K562 (cell line): ENCODE measurements at regions not wholly inside any gene's neighbourhood (a gene's known extent, or its start where the extent isn't known, plus 50 kb on each side); places are given as distances from the start of the nearest gene placed in this dataset.

Experiments
- ATAC-seq: fragments of 200-7000 bp; cut with Tn5 transposase; 3 replicates; pipeline ENCODE4 v1.9.1; 2020; ENCODE audit warnings: moderate library complexity
- BruUV-seq: library from RNA; stranded (reverse); fragments of 400-500 nt; replicated peaks from 2 replicates; lab custom pipeline; 2021; lab: Mats Ljungman, UMichigan
- CTCF ChIA-PET: fragments of 300-600 bp; formaldehyde crosslinking; extraction: SDS; loops from one replicate; lab custom pipeline; 2021; ENCODE audit warnings: low intra/inter-chr PET ratio; lab: Yijun Ruan, JAX
- POLR2A ChIA-PET: fragments of 300-600, 350-650 bp; sonication (Branson Sonifier 250); formaldehyde crosslinking; extraction: SDS; loops from one replicate; lab custom pipeline; 2021; ENCODE audit warnings: antibody characterized with exemption, inconsistent platforms; lab: Yijun Ruan, JAX
- DNase-seq, 4 experiments: peaks; one replicate each; pipeline versions ENCODE4 v3.0.0 to v3.0.0-alpha.2; 2011 to 2018; ENCODE audit warnings: low spot score in 3 of 4, mixed read lengths in 3 of 4; ENCODE audit errors: extremely low read depth in 1 of 4
- FAIRE-seq: peaks from 2 replicates; lab custom pipeline; 2011; peaks lifted over from hg19 to GRCh38; lab: Jason Lieb, UNC
- H2AFZ ChIP-seq: 2 replicates; pipeline ENCODE4 v1.6.0; 2011; ENCODE audit warnings: low read depth, low read length, control low read depth, inconsistent platforms
- H3K27ac ChIP-seq: fragments of 200-600 bp; 3 replicates; pipeline ENCODE4 v1.8.0; 2011; ENCODE audit warnings: low read depth, mild to moderate bottlenecking, control low read depth, inconsistent platforms, low read length, moderate library complexity, mixed read lengths; ENCODE audit errors: extremely low read depth
- H3K27me3 ChIP-seq, 2 experiments: fragments of 300-600 bp in 1 of 2; 2 replicates in 1 of 2; 3 replicates in 1 of 2; pipeline versions ENCODE4 v1.6.0 to v1.8.0; 2011; ENCODE audit warnings: inconsistent platforms in 2 of 2, low read length in 2 of 2, mild to moderate bottlenecking in 1 of 2, mixed read lengths in 1 of 2, moderate library complexity in 1 of 2; ENCODE audit not compliant: control insufficient read depth in 2 of 2, insufficient read depth in 2 of 2
- H3K36me3 ChIP-seq: fragments of 300-600 bp; 3 replicates; pipeline ENCODE4 v1.8.0; 2011; ENCODE audit warnings: mild to moderate bottlenecking, low read length, inconsistent platforms; ENCODE audit not compliant: control insufficient read depth, insufficient read depth
- H3K4me1 ChIP-seq, 2 experiments: fragments of 200-600 bp in 1 of 2; replicated peaks in 1 of 2; 2 replicates in 1 of 2; 3 replicates in 1 of 2; pipeline versions ENCODE4 v1.5.1 to v1.8.0; 2011; ENCODE audit warnings: inconsistent platforms in 2 of 2, low read length in 2 of 2, mild to moderate bottlenecking in 1 of 2, mixed read lengths in 1 of 2, moderate library complexity in 1 of 2; ENCODE audit not compliant: control insufficient read depth in 2 of 2, insufficient read depth in 2 of 2
- H3K4me2 ChIP-seq: 2 replicates; pipeline ENCODE4 v1.6.1; 2011; ENCODE audit warnings: low read length, control low read depth, inconsistent platforms, mixed read lengths; ENCODE audit not compliant: insufficient read depth
- H3K4me3 ChIP-seq: fragments of 200-600 bp; sonication (generic), shearing (Covaris generic); 2 replicates; pipeline ENCODE4 v1.5.1; 2016; ENCODE audit warnings: control low read depth, inconsistent platforms
- H3K79me2 ChIP-seq: fragments of 200-600 bp; 3 replicates; pipeline ENCODE4 v1.8.0; 2011; ENCODE audit warnings: low read length, inconsistent platforms; ENCODE audit not compliant: control insufficient read depth, insufficient read depth
- H3K9ac ChIP-seq, 2 experiments: 2 replicates each; pipeline versions ENCODE4 v1.6.0 to v1.6.1; 2011; ENCODE audit warnings: low read depth in 2 of 2, low read length in 2 of 2, control low read depth in 1 of 2, inconsistent platforms in 1 of 2, mild to moderate bottlenecking in 1 of 2, mixed read lengths in 1 of 2; ENCODE audit not compliant: insufficient read depth in 1 of 2
- H3K9me1 ChIP-seq: one replicate; pipeline ENCODE4 v1.6.0; 2011; ENCODE audit warnings: inconsistent platforms, mild to moderate bottlenecking, low read length, moderate library complexity; ENCODE audit not compliant: control insufficient read depth, insufficient read depth
- H3K9me3 ChIP-seq: replicated peaks from 2 replicates; pipeline ENCODE4 v1.5.1; 2011; ENCODE audit warnings: low read depth, low read length, inconsistent platforms; ENCODE audit not compliant: control insufficient read depth, insufficient read depth
- H4K20me1 ChIP-seq: replicated peaks from 2 replicates; pipeline ENCODE4 v1.6.1; 2011; ENCODE audit warnings: low read length, inconsistent platforms, mixed read lengths; ENCODE audit not compliant: control insufficient read depth, insufficient read depth
- CCAR2 ChIP-seq: fragments of 200-400 bp; formaldehyde crosslinking; IDR thresholded peaks from 2 replicates; pipeline ENCODE4 v1.6.1; 2017; ENCODE audit warnings: mild to moderate bottlenecking, low read depth, low read length
- IRF1 ChIP-seq: sonication (generic); formaldehyde crosslinking; IDR thresholded peaks from 2 replicates; pipeline ENCODE4 v1.8.0; 2022; ENCODE audit warnings: missing genetic modification reagents, mild to moderate bottlenecking, borderline replicate concordance
- JUND ChIP-seq, 2 experiments: IDR thresholded peaks; 2 replicates in 1 of 2; 3 replicates in 1 of 2; pipeline ENCODE4 v1.6.1; 2011; ENCODE audit warnings: borderline replicate concordance in 2 of 2, low read depth in 2 of 2, low read length in 2 of 2, improper control_type of control experiment in 1 of 2, missing biosample characterization in 1 of 2, missing genetic modification characterization in 1 of 2, missing genetic modification reagents in 1 of 2
- TFAP4 ChIP-seq: sonication (generic); formaldehyde crosslinking; IDR thresholded peaks from 2 replicates; pipeline ENCODE4 v1.8.0; 2022; ENCODE audit warnings: missing genetic modification reagents, mild to moderate bottlenecking, moderate library complexity, borderline replicate concordance
- WGBS: fragments of 100-300 bp; shearing (Covaris generic); methylation state at CpG from one replicate; pipeline ENCODE4 v1.1.6; 2016; ENCODE audit warnings: low coverage, mixed read lengths; ENCODE audit not compliant: insufficient coverage; ENCODE audit errors: missing lambda C conversion rate; 5-methylcytosine and 5-hydroxymethylcytosine counted together
- in situ Hi-C: fragments of 300-500 bp; cut with MboI; formaldehyde crosslinking; loops from 4 replicates; pipeline ENCODE4 v1.15.0; 2018; ENCODE audit warnings: inconsistent platforms, mixed read lengths
- intact Hi-C: fragments of 100-400 bp; cut with micrococcal nuclease; formaldehyde crosslinking; loops from 2 replicates; pipeline ENCODE4 v1.14.2; 2022

GRCh38 chr10:10326116-10326515 lies 691.6 kb upstream of the CELF2 start:
- CTCF ChIA-PET, result no interaction called here
- WGBS, result 3% methylated on average over 4 of the region's 4 CpGs

More at GRCh38 chr10:10326116-10326515, 691.6 kb upstream of the CELF2 start:
- H3K4me2 ChIP-seq, result no peak overlapping the region
- in situ Hi-C loops, result no loop called here
- H4K20me1 ChIP-seq, result no peaks in the 10 kb centered on the region
- H3K36me3 ChIP-seq, result no peaks in the 10 kb centered on the region
- POLR2A ChIA-PET, result no interaction called here
- no peak for TF ChIP-seq CCAR2
- TF ChIP-seq TFAP4 (CRISPR knock-in tag), result no peak
- TF ChIP-seq JUND (IDR thresholded peaks at IDR 0.05; ENCODE audit: borderline replicate concordance, low read depth, low read length), result no peak
- no peak for TF ChIP-seq JUND (tag; IDR thresholded peaks at IDR 0.05; ENCODE audit: borderline replicate concordance, low read depth, low read length)
- no peak for TF ChIP-seq IRF1 (CRISPR knock-in tag)
- no peaks in the 10 kb centered on the region for H3K79me2 ChIP-seq
- no peaks in the 10 kb centered on the region for H3K9me3 ChIP-seq
- no peak for ATAC-seq
- intact Hi-C loops, result no loop called here
- DNase-seq, result no peak
- H3K27me3 ChIP-seq, result no peaks in the 10 kb centered on the region
- H3K4me1 ChIP-seq, result no peaks in the 10 kb centered on the region
- H3K9ac ChIP-seq, result no peak overlapping the region
- no peak overlapping the region for H3K27ac ChIP-seq
- BruUV-seq, result no TSS peak
- no peak for FAIRE-seq
- H2AFZ ChIP-seq, result no peak overlapping the region
- H3K4me3 ChIP-seq, result no peak overlapping the region
- no peaks in the 10 kb centered on the region for H3K9me1 ChIP-seq
